NB4 (cell line): ENCODE measurements at regions not wholly inside any gene's neighbourhood (a gene's known extent, or its start where the extent isn't known, plus 50 kb on each side); places are given as distances from the start of the nearest gene placed in this dataset.

Experiments
- DNase-seq: peaks from one replicate; pipeline ENCODE4 v3.0.0; 2010; ENCODE audit warnings: low read depth
- H3K4me3 ChIP-seq: one replicate; pipeline ENCODE4 v1.5.1; 2011; ENCODE audit warnings: mild to moderate bottlenecking, low read depth, low read length, moderate library complexity
- MYC ChIP-seq: IDR thresholded peaks from 2 replicates; pipeline ENCODE4 v1.6.1; 2011; ENCODE audit warnings: low read depth, low read length
- POLR2A ChIP-seq: IDR thresholded peaks from 2 replicates; pipeline ENCODE4 v1.6.1; 2011; ENCODE audit warnings: mild to moderate bottlenecking; ENCODE audit not compliant: insufficient read length; ENCODE audit errors: extremely low read depth
- TF ChIP-seq, protein P1 (sequence below): IDR thresholded peaks from one replicate; pipeline ENCODE4 v1.5.1; 2012; ENCODE audit warnings: low read depth, low read length
- TF ChIP-seq, protein P2 (sequence below): IDR thresholded peaks from 2 replicates; pipeline ENCODE4 v1.6.1; 2011; ENCODE audit warnings: low read depth, low read length

DNA sequence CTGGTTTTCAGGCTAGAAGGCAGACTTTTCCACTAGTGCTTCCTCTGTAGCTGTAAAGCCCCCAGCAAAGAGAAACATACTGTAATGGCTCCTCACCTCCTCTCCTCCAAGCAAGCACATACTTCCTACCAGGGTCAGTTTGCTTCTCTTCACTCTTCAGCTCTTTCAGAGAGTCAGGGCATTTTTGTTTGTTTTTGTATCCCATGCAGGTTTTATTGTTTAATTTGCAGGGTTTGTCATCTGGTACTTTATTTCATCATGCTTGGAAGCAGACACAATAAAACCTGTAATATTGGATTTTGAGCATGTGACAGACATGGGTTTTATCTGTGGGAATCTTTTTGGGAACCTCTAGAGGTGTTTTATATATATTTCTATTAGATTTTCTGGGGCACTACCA lies 753.3 kb upstream of the ROBO1 start:
- DNase-seq, result no peak
- H3K4me3 ChIP-seq, result no peak overlapping the region
- TF ChIP-seq MYC (no peak), POLR2A (no peak)
- TF ChIP-seq, protein P1, sequence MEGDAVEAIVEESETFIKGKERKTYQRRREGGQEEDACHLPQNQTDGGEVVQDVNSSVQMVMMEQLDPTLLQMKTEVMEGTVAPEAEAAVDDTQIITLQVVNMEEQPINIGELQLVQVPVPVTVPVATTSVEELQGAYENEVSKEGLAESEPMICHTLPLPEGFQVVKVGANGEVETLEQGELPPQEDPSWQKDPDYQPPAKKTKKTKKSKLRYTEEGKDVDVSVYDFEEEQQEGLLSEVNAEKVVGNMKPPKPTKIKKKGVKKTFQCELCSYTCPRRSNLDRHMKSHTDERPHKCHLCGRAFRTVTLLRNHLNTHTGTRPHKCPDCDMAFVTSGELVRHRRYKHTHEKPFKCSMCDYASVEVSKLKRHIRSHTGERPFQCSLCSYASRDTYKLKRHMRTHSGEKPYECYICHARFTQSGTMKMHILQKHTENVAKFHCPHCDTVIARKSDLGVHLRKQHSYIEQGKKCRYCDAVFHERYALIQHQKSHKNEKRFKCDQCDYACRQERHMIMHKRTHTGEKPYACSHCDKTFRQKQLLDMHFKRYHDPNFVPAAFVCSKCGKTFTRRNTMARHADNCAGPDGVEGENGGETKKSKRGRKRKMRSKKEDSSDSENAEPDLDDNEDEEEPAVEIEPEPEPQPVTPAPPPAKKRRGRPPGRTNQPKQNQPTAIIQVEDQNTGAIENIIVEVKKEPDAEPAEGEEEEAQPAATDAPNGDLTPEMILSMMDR, result no peak
- TF ChIP-seq, protein P2, sequence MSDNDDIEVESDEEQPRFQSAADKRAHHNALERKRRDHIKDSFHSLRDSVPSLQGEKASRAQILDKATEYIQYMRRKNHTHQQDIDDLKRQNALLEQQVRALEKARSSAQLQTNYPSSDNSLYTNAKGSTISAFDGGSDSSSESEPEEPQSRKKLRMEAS, result no peak

DNA sequence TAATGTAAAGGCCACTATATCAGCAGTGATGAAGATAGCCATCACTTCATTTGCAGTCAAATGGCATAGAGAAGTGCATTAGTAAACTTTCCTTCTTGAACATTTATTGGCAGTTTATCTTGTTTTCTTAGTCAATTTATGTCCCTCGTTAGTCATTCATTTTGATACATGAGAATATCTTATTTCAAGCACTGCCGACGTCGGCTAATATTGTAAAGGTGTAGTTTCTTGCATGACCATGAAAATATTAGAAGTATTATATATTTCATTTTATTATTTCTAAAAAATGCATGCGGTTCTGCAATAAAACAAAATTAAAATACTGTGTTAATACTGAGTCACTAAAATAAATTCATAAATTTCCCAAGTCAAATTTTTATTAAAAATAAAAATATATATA lies 751.6 kb upstream of the ROBO1 start:
- no peak overlapping the region for H3K4me3 ChIP-seq
- TF ChIP-seq, protein P1, result no peak
- TF ChIP-seq POLR2A, result no peak
- TF ChIP-seq MYC, result no peak
- TF ChIP-seq, protein P2, result no peak
- DNase-seq, result no peak

DNA sequence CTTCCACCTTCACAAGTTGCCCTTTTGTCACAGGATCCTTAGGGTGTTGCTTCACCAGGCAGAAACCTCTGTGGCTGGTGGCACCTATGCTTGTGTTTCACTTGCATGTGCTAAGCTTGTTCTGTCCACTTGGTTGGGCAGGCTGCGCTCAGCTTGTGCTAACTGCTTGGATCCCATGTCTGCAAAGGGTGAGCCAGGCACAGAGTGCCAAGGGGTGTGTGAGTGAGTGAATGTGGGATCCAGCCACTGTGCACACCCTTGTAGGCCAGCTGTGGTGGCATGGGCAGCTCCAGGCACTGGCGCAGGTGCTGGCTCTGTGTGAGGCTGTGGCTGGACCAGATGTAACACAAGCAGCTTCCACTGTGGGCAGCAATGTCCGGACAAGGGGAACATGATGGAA lies 728.7 kb upstream of the ROBO1 start:
- no peak overlapping the region for H3K4me3 ChIP-seq
- TF ChIP-seq, protein P2, result no peak
- TF ChIP-seq, protein P1, result no peak
- TF ChIP-seq MYC, result no peak
- no peak for TF ChIP-seq POLR2A
- no peak for DNase-seq

DNA sequence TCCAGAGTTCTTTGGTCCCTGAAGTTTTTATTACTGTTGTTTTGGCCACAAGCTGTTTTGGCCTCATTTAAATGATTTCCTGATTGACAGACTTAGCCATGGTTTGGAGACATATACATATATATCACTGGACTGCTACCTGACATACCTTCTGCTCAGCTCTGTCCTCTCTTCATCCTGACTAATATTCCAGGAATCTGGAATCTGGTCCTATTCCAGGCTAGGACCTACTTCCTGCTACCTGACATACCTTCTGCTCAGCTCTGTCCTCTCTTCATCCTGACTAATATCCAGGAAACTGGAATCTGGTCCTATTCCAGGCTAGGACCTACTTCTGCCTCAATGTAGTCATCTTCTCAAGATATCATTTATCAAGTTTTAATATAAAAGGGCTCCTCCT lies 724.4 kb upstream of the ROBO1 start:
- no peak for TF ChIP-seq MYC
- TF ChIP-seq POLR2A, result no peak
- TF ChIP-seq, protein P1, result no peak
- no peak overlapping the region for H3K4me3 ChIP-seq
- no peak for DNase-seq

DNA sequence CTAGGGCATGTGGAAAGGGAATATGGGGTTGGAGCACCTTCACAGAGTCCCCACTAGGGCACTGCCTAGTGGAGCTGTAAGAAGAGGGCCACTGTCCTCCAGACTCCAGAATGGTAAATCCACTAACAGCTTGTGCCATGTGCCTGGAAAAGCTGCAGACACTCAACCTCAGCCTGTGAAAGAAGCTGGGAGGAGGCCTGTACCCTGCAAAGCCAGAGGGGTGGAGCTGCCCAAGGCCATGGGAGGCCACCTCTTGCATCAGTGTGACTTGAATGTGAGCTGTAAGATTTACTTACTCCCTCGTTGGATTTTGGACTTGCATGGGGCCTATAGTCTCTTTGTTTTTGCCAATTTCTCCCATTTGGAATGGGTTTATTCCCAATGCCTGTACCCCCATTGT lies 705.2 kb upstream of the ROBO1 start:
- no peak for DNase-seq
- H3K4me3 ChIP-seq, result no peak overlapping the region
- TF ChIP-seq, protein P1, result no peak
- TF ChIP-seq POLR2A (no peak), MYC (no peak)
- TF ChIP-seq, protein P2, result no peak

DNA sequence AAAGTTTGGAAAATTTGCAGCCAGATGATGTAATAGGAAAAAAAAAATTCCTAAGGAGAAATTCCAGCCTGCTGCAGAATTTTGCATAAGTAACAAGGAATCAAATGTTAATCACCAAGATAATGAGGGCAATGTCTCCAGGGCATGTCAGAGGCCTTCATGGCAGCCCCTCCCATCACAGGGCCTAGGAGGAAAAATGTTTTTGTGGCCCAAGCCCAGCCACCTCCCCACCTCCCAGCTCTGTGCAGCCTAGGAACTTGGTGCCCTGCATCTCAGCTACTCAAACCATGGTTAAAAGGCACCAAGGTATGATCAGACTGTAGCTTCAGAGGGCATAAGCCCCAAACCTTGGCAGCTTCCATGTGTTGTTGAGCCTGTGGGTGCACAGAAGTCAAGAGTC lies 704.7 kb upstream of the ROBO1 start:
- H3K4me3 ChIP-seq, result no peak overlapping the region
- no peak for DNase-seq
- TF ChIP-seq, protein P2, result no peak
- no peak for TF ChIP-seq MYC
- TF ChIP-seq POLR2A, result no peak
- TF ChIP-seq, protein P1, result no peak
